Loucy (cell line): ENCODE measurements at regions not wholly inside any gene's neighbourhood (a gene's known extent, or its start where the extent isn't known, plus 50 kb on each side); places are given as distances from the start of the nearest gene placed in this dataset.

Experiments used
- H2AFZ ChIP-seq: fragments of 200-600 bp; sonication (generic); 2 replicates; pipeline ENCODE4 v1.6.0; 2016; ENCODE audit warnings: antibody characterized with exemption, mild to moderate bottlenecking, low read length, moderate library complexity
- H3F3A ChIP-seq: fragments of 200-600 bp; 2 replicates; pipeline ENCODE4 v1.6.0; 2016; ENCODE audit warnings: antibody characterized with exemption, low read depth, mild to moderate bottlenecking
- H3K27me3 ChIP-seq: fragments of 200-600 bp; sonication (generic); 2 replicates; pipeline ENCODE4 v1.6.1; 2014; ENCODE audit warnings: low read length, mild to moderate bottlenecking; ENCODE audit not compliant: insufficient read depth, poor library complexity, severe bottlenecking
- H3K36me3 ChIP-seq: fragments of 200-600 bp; sonication (generic); 2 replicates; pipeline ENCODE4 v1.6.1; 2016; ENCODE audit warnings: low read length; ENCODE audit not compliant: insufficient read depth
- H3K4me1 ChIP-seq: fragments of 200-600 bp; sonication (generic); 2 replicates; pipeline ENCODE4 v1.5.1; 2014; ENCODE audit warnings: low read length, mild to moderate bottlenecking; ENCODE audit not compliant: insufficient read depth, poor library complexity, severe bottlenecking
- H3K4me2 ChIP-seq: fragments of 200-600 bp; sonication (generic); 2 replicates; pipeline ENCODE4 v1.6.0; 2014; ENCODE audit warnings: antibody characterized with exemption, low read length, low read depth, mild to moderate bottlenecking; ENCODE audit not compliant: poor library complexity, severe bottlenecking
- H3K4me3 ChIP-seq: fragments of 200-600 bp; sonication (generic); 2 replicates; pipeline ENCODE4 v1.5.1; 2014; ENCODE audit warnings: low read length, mild to moderate bottlenecking, mixed read lengths; ENCODE audit not compliant: poor library complexity, severe bottlenecking
- H3K79me2 ChIP-seq: fragments of 200-600 bp; sonication (generic); 2 replicates; pipeline ENCODE4 v1.6.1; 2014; ENCODE audit warnings: low read length; ENCODE audit not compliant: insufficient read depth
- H3K9ac ChIP-seq: fragments of 200-600 bp; sonication (generic); 2 replicates; pipeline ENCODE4 v1.6.0; 2014; ENCODE audit warnings: mild to moderate bottlenecking, low read depth, low read length, moderate library complexity; ENCODE audit not compliant: poor library complexity, severe bottlenecking
- H3K9me2 ChIP-seq: fragments of 200-600 bp; sonication (generic); replicated peaks from 2 replicates; pipeline ENCODE4 v1.6.1; 2016; ENCODE audit warnings: low read depth, low read length, mixed read lengths
- H3K9me3 ChIP-seq: fragments of 200-600 bp; sonication (generic); 2 replicates; pipeline ENCODE4 v1.6.1; 2014; ENCODE audit warnings: mild to moderate bottlenecking, antibody characterized with exemption, low read length, low read depth; ENCODE audit not compliant: insufficient read depth
- H4K20me1 ChIP-seq: fragments of 200-600 bp; sonication (generic); 2 replicates; pipeline ENCODE4 v1.6.0; 2014; ENCODE audit warnings: antibody characterized with exemption, low read length, mild to moderate bottlenecking; ENCODE audit not compliant: insufficient read depth, poor library complexity, severe bottlenecking
- EZH2phosphoT487 ChIP-seq: fragments of 200-600 bp; IDR thresholded peaks from 2 replicates; pipeline ENCODE4 v1.6.1; 2018; ENCODE audit warnings: antibody characterized with exemption, mild to moderate bottlenecking, moderate library complexity, borderline replicate concordance
- TF ChIP-seq, protein P1 (sequence below): fragments of 200-600 bp; sonication (generic); conservative IDR thresholded peaks from 2 replicates; pipeline ENCODE4 v1.5.1; 2014; ENCODE audit warnings: mild to moderate bottlenecking, antibody characterized with exemption, low read length

DNA sequence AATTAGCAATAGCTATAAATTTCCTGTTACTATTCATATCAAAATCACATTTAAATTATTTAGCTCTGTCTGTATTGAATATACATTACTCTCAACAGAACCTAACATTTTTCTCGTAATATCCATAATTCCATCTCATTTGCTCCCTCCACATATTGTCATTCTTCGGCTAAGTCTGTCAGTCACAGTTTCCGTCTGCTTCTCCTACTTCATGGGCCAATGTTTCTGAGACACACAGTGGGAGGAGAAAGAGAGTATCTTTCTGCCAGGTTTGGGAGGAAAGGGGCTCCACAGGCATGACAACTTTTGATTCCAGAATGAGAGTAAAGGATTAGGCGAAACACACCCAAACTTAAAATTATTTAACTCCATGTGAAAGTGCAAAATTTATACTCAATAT lies 273.1 kb upstream of the SMIM21 start:
- H3K4me2 ChIP-seq = no peak overlapping the region
- H2AFZ ChIP-seq = no peak overlapping the region
- TF ChIP-seq, protein P1, sequence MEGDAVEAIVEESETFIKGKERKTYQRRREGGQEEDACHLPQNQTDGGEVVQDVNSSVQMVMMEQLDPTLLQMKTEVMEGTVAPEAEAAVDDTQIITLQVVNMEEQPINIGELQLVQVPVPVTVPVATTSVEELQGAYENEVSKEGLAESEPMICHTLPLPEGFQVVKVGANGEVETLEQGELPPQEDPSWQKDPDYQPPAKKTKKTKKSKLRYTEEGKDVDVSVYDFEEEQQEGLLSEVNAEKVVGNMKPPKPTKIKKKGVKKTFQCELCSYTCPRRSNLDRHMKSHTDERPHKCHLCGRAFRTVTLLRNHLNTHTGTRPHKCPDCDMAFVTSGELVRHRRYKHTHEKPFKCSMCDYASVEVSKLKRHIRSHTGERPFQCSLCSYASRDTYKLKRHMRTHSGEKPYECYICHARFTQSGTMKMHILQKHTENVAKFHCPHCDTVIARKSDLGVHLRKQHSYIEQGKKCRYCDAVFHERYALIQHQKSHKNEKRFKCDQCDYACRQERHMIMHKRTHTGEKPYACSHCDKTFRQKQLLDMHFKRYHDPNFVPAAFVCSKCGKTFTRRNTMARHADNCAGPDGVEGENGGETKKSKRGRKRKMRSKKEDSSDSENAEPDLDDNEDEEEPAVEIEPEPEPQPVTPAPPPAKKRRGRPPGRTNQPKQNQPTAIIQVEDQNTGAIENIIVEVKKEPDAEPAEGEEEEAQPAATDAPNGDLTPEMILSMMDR = no peak
- TF ChIP-seq EZH2phosphoT487 = no peak
- no peaks in the 10 kb centered on the region for H3F3A ChIP-seq
- H3K27me3 ChIP-seq = no peaks in the 10 kb centered on the region
- H4K20me1 ChIP-seq = no peaks in the 10 kb centered on the region
- peaks cover 8% of the 10 kb centered on the region; the same call in 1 of the 2 replicates for H3K9me3 ChIP-seq
- H3K4me1 ChIP-seq = no peaks in the 10 kb centered on the region
- no peaks in the 10 kb centered on the region for H3K36me3 ChIP-seq
- no peak overlapping the region for H3K4me3 ChIP-seq
- H3K9me2 ChIP-seq = no peaks in the 10 kb centered on the region
- no peaks in the 10 kb centered on the region for H3K79me2 ChIP-seq
- H3K9ac ChIP-seq = no peak overlapping the region

GRCh38 chr18:75698861-75699260 lies 271.4 kb upstream of the SMIM21 start:
- H3K9me2 ChIP-seq = no peaks in the 10 kb centered on the region
- H3K27me3 ChIP-seq = no peaks in the 10 kb centered on the region
- H3K4me3 ChIP-seq = no peak overlapping the region
- no peak overlapping the region for H3K9ac ChIP-seq
- H3K4me1 ChIP-seq = no peaks in the 10 kb centered on the region
- H3K9me3 ChIP-seq = peaks cover 8% of the 10 kb centered on the region; the same call in 1 of the 2 replicates
- TF ChIP-seq EZH2phosphoT487 = no peak
- TF ChIP-seq, protein P1 = no peak
- H3K36me3 ChIP-seq = no peaks in the 10 kb centered on the region
- no peaks in the 10 kb centered on the region for H3K79me2 ChIP-seq
- no peak overlapping the region for H3K4me2 ChIP-seq
- H2AFZ ChIP-seq = no peak overlapping the region
- no peaks in the 10 kb centered on the region for H3F3A ChIP-seq
- H4K20me1 ChIP-seq = no peaks in the 10 kb centered on the region

DNA sequence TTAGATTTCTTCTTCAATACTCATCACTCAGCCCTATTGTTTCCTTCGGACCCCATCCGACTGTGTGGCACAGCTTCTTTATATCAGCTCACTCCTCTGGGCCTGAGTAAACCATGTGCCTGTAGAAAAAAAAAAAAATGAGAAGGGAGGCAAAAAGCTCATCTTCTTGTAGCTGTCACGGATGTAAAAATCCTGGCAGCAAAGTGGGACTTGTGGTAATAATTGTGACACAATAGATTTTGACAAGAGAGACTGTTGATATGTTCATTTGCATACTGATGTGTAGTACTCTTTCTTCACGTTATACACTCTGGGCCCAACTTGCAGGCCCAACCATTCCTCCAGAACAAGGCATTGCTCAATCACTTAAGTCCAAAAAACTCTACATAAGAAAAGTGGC lies 270.0 kb upstream of the SMIM21 start:
- no peak overlapping the region for H3K4me2 ChIP-seq
- H3K9me2 ChIP-seq = no peaks in the 10 kb centered on the region
- no peak overlapping the region for H3K9ac ChIP-seq
- peaks cover 4% of the 10 kb centered on the region; the same call in 1 of the 2 replicates for H3K9me3 ChIP-seq
- H3K4me3 ChIP-seq = no peak overlapping the region
- no peaks in the 10 kb centered on the region for H3F3A ChIP-seq
- no peak overlapping the region for H2AFZ ChIP-seq
- TF ChIP-seq, protein P1 = no peak
- no peak for TF ChIP-seq EZH2phosphoT487
- no peaks in the 10 kb centered on the region for H4K20me1 ChIP-seq
- no peaks in the 10 kb centered on the region for H3K4me1 ChIP-seq
- no peaks in the 10 kb centered on the region for H3K36me3 ChIP-seq
- no peaks in the 10 kb centered on the region for H3K79me2 ChIP-seq
- no peaks in the 10 kb centered on the region for H3K27me3 ChIP-seq
